ENCODE measurements at regions not wholly inside any gene's neighbourhood (a gene's known extent, or its start where the extent isn't known, plus 50 kb on each side); places are given as distances from the start of the nearest gene placed in this dataset.

- DNase-seq (ENCODE audit: low spot score) = no peak
- no peak for TF ChIP-seq CTCF (IDR thresholded peaks at IDR 0.05; ENCODE audit: extremely low read depth, insufficient read depth, missing control alignments)
- in situ Hi-C loops (cut with MboI; ENCODE audit: low pct_unique_long_range_greater_than_20kb, low sequenced_read_pairs, unreplicated experiment) = no loop called here
Observed at GRCh38 chr4:149973181-149973580, 105.1 kb upstream of the DCLK2 start.

- TF ChIP-seq CTCF (IDR thresholded peaks at IDR 0.05; ENCODE audit: extremely low read depth, insufficient read depth, missing control alignments) = no peak
- no peak for DNase-seq (ENCODE audit: low spot score)
- in situ Hi-C loops (cut with MboI; ENCODE audit: low pct_unique_long_range_greater_than_20kb, low sequenced_read_pairs, unreplicated experiment) = loop anchor here (25.0 kb wide), 1 partner anchor 887 kb away; no protein-coding TSS in a partner anchor
Observed at GRCh38 chr4:149975172-149975571, 103.1 kb upstream of the DCLK2 start.

GRCh38 chr4:149980121-149980682 lies 98.0 kb upstream of the DCLK2 start:
- in situ Hi-C loops (cut with MboI; ENCODE audit: low pct_unique_long_range_greater_than_20kb, low sequenced_read_pairs, unreplicated experiment) = loop anchor here (25.0 kb wide), 1 partner anchor 882 kb away; no protein-coding TSS in a partner anchor
- TF ChIP-seq CTCF (IDR thresholded peaks at IDR 0.05; ENCODE audit: extremely low read depth, insufficient read depth, missing control alignments) = no peak
- DNase-seq (ENCODE audit: low spot score) = peak; percentile 6

- DNase-seq (ENCODE audit: low spot score) = peak; percentile 28
- peak; percentile 74 for TF ChIP-seq CTCF (IDR thresholded peaks at IDR 0.05; ENCODE audit: extremely low read depth, insufficient read depth, missing control alignments)
- in situ Hi-C loops (cut with MboI; ENCODE audit: low pct_unique_long_range_greater_than_20kb, low sequenced_read_pairs, unreplicated experiment) = loop anchor here (25.0 kb wide), 1 partner anchor 881 kb away; no protein-coding TSS in a partner anchor
Observed at GRCh38 chr4:149980941-149981340, 97.3 kb upstream of the DCLK2 start.

- in situ Hi-C loops (cut with MboI; ENCODE audit: low pct_unique_long_range_greater_than_20kb, low sequenced_read_pairs, unreplicated experiment) = loop anchor here (25.0 kb wide), 1 partner anchor 879 kb away; no protein-coding TSS in a partner anchor
Observed at GRCh38 chr4:149983401-149983800, 94.8 kb upstream of the DCLK2 start.

GRCh38 chr4:149983931-149984330 lies 94.3 kb upstream of the DCLK2 start:
- in situ Hi-C loops (cut with MboI; ENCODE audit: low pct_unique_long_range_greater_than_20kb, low sequenced_read_pairs, unreplicated experiment) = loop anchor here (25.0 kb wide), 1 partner anchor 878 kb away; no protein-coding TSS in a partner anchor

More at GRCh38 chr4:149983401-149983800, 94.8 kb upstream of the DCLK2 start:
- TF ChIP-seq CTCF (IDR thresholded peaks at IDR 0.05; ENCODE audit: extremely low read depth, insufficient read depth, missing control alignments) = no peak
- no peak for DNase-seq (ENCODE audit: low spot score)

More at GRCh38 chr4:149983931-149984330, 94.3 kb upstream of the DCLK2 start:
- TF ChIP-seq CTCF (IDR thresholded peaks at IDR 0.05; ENCODE audit: extremely low read depth, insufficient read depth, missing control alignments) = no peak
- no peak for DNase-seq (ENCODE audit: low spot score)

All from GM13977 (cell line).